ENCODE measurements at regions not wholly inside any gene's neighbourhood (a gene's known extent, or its start where the extent isn't known, plus 50 kb on each side); places are given as distances from the start of the nearest gene placed in this dataset.

- intact Hi-C loops (cut with DNase I; ENCODE audit: low total_unique reads): no loop called here
- TF ChIP-seq POLR2A (IDR thresholded peaks at IDR 0.05) (no peak), POLR2AphosphoS5 (IDR thresholded peaks at IDR 0.05) (no peak), CTCF (IDR thresholded peaks at IDR 0.05 in 8 of 11, conservative IDR thresholded peaks at IDR 0.05 in 3 of 11) (no peak)
- no peaks in the 10 kb centered on the region for H3K36me3 ChIP-seq
- H3K4me1 ChIP-seq: no peaks in the 10 kb centered on the region
- no peak overlapping the region for H3K4me3 ChIP-seq
- H3K9me3 ChIP-seq: no peaks in the 10 kb centered on the region
- no peaks in the 10 kb centered on the region for H3K27me3 ChIP-seq (replicated peaks in 1 of 7)
- no peak overlapping the region for H3K27ac ChIP-seq
- DNase-seq: no peak
- 11 to 24% (median 20%) methylated on average over 7 of the region's 7 CpGs for WGBS, 5 donors
Measured at GRCh38 chr5:167967494-167968177, 323.8 kb upstream of the WWC1 start.

GRCh38 chr5:167968837-167969236 is 322.6 kb upstream of the WWC1 start:
- no peaks in the 10 kb centered on the region for H3K36me3 ChIP-seq
- H3K4me3 ChIP-seq: no peak overlapping the region
- 79 to 85% (median 81%) methylated on average over 4 of the region's 4 CpGs for WGBS, 5 donors
- no peaks in the 10 kb centered on the region for H3K4me1 ChIP-seq
- DNase-seq: no peak
- H3K27ac ChIP-seq: no peak overlapping the region
- TF ChIP-seq CTCF (IDR thresholded peaks at IDR 0.05 in 8 of 11, conservative IDR thresholded peaks at IDR 0.05 in 3 of 11): no peak
- TF ChIP-seq POLR2AphosphoS5 (IDR thresholded peaks at IDR 0.05): no peak
- no peak for TF ChIP-seq POLR2A (IDR thresholded peaks at IDR 0.05)
- H3K9me3 ChIP-seq: no peaks in the 10 kb centered on the region
- no peaks in the 10 kb centered on the region for H3K27me3 ChIP-seq (replicated peaks in 1 of 7)
- intact Hi-C loops (cut with DNase I; ENCODE audit: low total_unique reads): no loop called here

GRCh38 chr5:167969998-167970397 is 321.4 kb upstream of the WWC1 start:
- Histone ChIP-seq H3K9me3 (no peaks in the 10 kb centered on the region), H3K27me3 (replicated peaks in 1 of 7) (no peaks in the 10 kb centered on the region), H3K27ac (no peak overlapping the region), H3K4me3 (no peak overlapping the region), H3K4me1 (no peaks in the 10 kb centered on the region), H3K36me3 (no peaks in the 10 kb centered on the region)
- 47 to 61% (median 59%) methylated on average over 4 of the region's 4 CpGs for WGBS, 5 donors
- intact Hi-C loops (cut with DNase I; ENCODE audit: low total_unique reads): no loop called here
- no peak for TF ChIP-seq POLR2AphosphoS5 (IDR thresholded peaks at IDR 0.05)
- TF ChIP-seq CTCF (IDR thresholded peaks at IDR 0.05 in 8 of 11, conservative IDR thresholded peaks at IDR 0.05 in 3 of 11): no peak
- TF ChIP-seq POLR2A (IDR thresholded peaks at IDR 0.05): no peak
- DNase-seq: no peak

- intact Hi-C loops (cut with DNase I; ENCODE audit: low total_unique reads): no loop called here
- H3K27me3 ChIP-seq (replicated peaks in 1 of 7): no peaks in the 10 kb centered on the region
- no peak overlapping the region for H3K4me3 ChIP-seq
- no peaks in the 10 kb centered on the region for H3K4me1 ChIP-seq
- WGBS, 5 donors: 86 to 93% (median 92%) methylated on average over 3 of the region's 3 CpGs
- no peak overlapping the region for H3K27ac ChIP-seq
- H3K9me3 ChIP-seq: no peaks in the 10 kb centered on the region
- TF ChIP-seq POLR2A (IDR thresholded peaks at IDR 0.05): no peak
- TF ChIP-seq POLR2AphosphoS5 (IDR thresholded peaks at IDR 0.05): no peak
- TF ChIP-seq CTCF (IDR thresholded peaks at IDR 0.05 in 8 of 11, conservative IDR thresholded peaks at IDR 0.05 in 3 of 11): no peak
- no peak for DNase-seq
- H3K36me3 ChIP-seq: no peaks in the 10 kb centered on the region
Measured at GRCh38 chr5:167971706-167972105, 319.7 kb upstream of the WWC1 start.
